COR-L47 (cell line): ENCODE measurements at regions not wholly inside any gene's neighbourhood (a gene's known extent, or its start where the extent isn't known, plus 50 kb on each side); places are given as distances from the start of the nearest gene placed in this dataset.

ENCODE experiments used
- DNase-seq: peaks from one replicate; lab custom pipeline; 2025; lab: John Stamatoyannopoulos, UW

DNA sequence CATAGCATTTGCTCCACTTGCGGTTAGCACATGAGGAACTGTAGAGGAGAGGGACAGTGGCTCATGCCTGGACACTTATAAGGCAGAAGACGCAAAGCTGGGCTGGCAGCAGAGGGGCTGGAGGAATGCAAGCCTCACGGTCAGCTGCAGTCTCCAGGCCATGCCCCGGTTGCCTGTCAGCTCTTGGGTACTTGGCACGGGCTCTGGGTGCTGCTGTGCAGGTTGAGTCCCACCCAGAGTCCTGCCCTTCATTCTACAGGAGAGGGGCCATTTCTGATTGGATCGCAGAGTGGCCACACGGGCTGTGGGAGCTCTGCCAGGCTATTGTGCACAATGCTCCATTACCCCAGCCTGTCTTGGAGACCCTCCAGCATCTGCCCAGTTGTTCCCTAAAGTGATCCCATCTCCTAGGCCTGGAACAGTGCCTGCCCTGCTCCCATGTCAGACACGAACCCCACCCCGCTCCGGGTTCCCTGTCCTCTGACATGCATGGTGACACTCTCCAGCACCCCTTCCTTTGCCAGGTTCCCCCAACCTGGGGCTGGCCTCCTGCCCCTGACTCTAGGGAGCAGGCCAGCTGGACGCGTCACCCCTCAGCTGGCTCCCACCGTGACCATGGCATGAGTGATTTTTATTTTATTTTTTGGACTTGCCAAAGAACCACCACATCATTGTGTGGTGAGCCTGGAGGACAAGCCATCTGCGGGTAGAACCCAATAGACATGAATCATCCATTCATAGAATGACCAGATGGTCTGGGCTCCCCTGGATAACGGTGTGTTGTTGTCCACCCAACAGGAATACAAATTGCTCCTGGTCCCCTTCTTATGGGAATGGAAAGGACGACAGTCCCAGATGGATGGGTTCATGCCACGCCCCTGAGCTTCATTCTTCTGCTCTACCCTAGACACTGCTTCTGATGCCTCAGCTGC lies 51.0 kb upstream of the KLF13 start:
- DNase-seq, result no peak

DNA sequence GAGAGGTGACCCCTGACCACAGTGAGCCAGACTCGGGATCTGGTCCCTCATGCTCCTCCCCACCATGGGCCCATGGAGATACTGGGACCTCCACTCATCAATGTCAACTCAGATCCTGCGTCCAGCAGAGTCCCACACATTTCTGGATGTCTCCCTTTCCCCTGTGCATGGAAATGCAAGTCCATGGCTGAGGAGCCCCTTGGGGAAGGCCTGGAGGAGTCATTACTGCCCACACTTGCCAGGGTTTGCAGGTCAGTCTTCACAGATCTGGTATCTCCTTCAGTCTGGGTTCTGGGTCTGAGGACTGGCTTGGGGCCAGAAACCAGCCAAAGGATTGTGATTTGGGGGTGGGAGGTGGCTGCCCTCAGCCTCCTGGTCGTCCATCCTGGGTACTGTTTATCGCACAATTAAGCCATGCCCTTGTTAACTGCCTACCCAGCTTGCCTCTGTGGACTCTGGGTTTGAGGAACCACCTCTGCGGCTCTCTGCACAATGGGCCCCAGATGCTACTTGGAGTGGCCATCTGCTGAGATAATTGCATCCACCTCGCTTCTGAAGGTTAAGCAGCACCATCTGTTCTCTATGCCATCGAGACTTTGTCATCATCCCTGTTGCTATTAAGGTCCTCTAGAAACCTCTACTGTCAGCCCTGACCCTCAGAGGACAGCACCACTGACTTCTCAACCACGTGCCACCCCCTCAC lies 49.9 kb upstream of the KLF13 start:
- peak; percentile 62 for DNase-seq
